Cardiac fibroblast (primary cell): ENCODE measurements at regions not wholly inside any gene's neighbourhood (a gene's known extent, or its start where the extent isn't known, plus 50 kb on each side); places are given as distances from the start of the nearest gene placed in this dataset.

ENCODE experiments used
- DNase-seq, 2 donors: peaks; one replicate each; pipeline versions ENCODE4 v3.0.0 to v3.0.0-alpha.2; 2010; ENCODE audit warnings: low read depth in 2 of 2
- H3K4me3 ChIP-seq, 2 donors: replicated peaks in 1 of 2; 1 replicate in 1 of 2; 2 replicates in 1 of 2; pipeline ENCODE4 v1.5.1; 2011; ENCODE audit warnings: low read depth in 2 of 2, low read length in 2 of 2, mild to moderate bottlenecking in 2 of 2, moderate library complexity in 1 of 2
- CTCF ChIP-seq: IDR thresholded peaks from one replicate; pipeline ENCODE4 v1.5.1; 2011; ENCODE audit warnings: low read depth, mild to moderate bottlenecking, low read length, inconsistent platforms

GRCh38 chr6:16840291-16840690 lies 79.0 kb upstream of the ATXN1 start:
- no peak overlapping the region for H3K4me3 ChIP-seq
- no peak for DNase-seq
- TF ChIP-seq CTCF, result no peak

DNA sequence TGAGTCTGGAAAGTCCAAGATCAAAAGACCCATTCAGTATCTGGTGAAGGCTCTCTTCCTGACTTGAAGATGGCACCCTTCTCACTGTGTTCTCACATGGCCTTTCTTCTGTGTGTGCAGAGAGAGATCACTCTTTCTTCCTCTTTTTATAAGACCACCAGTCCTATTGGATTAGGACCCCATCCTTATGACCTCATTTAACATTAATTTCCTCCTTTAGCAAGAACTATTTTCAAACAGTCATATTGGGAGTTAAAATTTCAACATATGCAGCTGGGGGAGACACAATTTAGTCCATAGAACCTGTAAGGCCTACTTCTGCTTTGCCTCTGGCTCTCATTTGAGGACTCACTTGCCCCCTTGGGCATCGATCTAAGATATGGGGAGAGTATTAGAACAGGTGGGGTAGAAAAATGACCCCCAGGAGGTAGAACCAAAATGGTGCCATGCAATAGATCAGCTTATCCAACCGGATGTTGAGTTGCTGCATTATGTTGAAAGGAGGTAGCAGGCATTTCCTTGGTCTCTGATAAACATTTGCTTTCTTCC lies 78.4 kb upstream of the ATXN1 start:
- no peak for DNase-seq
- TF ChIP-seq CTCF, result no peak
- no peak overlapping the region for H3K4me3 ChIP-seq

DNA sequence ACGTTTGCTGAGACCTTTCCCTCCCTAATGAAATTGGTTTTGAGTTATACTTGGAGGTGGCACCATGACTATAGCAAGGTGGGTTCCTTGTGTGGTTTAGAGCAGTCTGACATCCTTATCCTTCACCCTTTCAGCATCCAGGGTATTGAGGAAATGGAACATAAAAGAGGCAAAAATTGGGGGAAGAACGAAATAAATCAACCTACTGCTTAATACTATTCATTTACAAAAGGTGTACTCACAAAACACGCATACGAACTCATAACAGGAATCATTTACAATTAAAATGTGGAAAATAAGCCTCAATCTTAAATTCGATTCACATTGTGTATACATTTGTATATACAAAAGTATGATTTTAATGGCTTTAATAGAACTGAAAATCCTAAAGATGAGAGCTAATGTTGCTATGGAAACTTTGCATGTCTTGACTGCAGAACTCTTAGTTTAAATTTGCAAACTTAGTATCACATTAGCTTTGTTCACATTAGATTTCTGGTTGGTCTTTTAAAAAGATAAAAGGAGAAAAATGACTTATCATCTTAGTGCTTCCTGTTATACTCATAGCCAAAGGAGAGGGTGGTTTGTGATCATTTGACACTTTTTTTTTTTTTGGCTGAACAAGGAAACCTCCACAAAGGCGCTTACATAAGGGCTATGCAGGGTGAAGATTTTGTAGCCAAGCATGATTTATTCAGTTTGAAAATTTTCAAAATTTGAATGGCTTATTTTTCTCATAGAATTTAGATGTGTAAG lies 76.1 kb upstream of the ATXN1 start:
- DNase-seq, result peak in 1 of 2 donors; percentile 5
- TF ChIP-seq CTCF, result no peak
- no peak overlapping the region for H3K4me3 ChIP-seq

DNA sequence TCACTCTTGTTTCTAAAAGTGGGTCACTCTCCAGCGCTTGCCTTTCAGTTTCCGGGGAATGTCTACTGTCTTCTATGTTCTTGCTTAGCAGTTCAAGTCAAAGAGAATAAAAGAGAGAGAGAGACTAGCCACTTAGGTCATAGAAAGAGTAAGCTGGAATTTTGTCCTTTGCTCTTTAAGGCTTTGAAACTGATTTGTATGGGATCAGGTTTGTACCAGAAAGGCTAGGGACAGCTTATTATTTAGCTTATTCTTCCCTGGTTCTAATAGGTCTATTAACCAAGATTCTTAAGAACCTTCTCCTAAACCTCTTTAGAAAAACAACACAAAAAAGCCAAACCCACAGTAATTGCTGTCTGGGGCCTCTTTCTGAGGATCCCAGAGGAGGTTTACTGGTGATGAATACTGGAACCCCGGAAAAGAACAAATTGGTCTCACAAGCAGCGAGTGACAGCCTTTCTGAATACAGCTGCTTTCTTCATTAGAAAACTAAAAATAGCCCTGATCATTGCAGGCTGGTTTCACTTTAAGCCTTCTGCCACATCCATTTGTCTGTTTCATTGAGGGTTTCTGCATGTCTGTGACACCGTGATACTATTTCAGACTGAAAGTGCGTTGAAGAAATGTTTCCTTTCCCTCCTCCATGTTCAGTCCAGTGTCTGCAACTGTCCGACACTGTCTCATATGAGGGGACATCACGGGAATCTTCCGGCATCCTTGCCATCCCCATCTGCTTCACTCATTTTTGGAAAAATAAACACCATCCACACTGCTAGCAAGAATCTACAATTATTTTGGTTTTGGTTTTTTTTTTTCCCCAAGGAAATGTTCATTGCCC lies 75.1 kb upstream of the ATXN1 start:
- H3K4me3 ChIP-seq, result peak overlapping the region in 1 of 2 donors; percentile 24
- no peak for TF ChIP-seq CTCF
- DNase-seq, result peak; percentile 9 to 19

DNA sequence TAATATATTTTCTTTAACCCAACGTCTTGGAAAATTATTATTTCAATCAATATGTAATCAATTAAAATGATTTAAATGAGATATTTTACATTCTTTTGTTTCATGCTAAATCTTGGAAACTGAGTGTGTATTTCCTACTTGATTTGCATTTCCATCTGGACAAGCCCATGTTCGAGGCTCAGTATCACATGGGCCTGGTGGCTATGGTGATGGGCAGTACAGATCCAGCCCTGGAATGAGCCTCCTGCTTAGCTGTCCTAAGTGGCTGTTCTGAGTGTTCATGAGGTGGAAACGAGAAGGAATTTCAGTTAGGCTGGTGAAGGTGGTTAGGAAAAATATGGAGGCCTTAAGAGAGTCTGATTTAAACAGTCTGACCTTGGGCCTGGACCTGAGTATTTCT lies 73.0 kb upstream of the ATXN1 start:
- no peak for DNase-seq
- H3K4me3 ChIP-seq, result no peak overlapping the region
- TF ChIP-seq CTCF, result no peak

GRCh38 chr6:16832721-16833120 lies 71.5 kb upstream of the ATXN1 start:
- DNase-seq, result no peak
- TF ChIP-seq CTCF, result no peak
- H3K4me3 ChIP-seq, result no peak overlapping the region
